22Rv1 (cell line): ENCODE measurements at regions not wholly inside any gene's neighbourhood (a gene's known extent, or its start where the extent isn't known, plus 50 kb on each side); places are given as distances from the start of the nearest gene placed in this dataset.

Experiments used
- H3K27ac ChIP-seq: fragments of 450-650 bp; 2 replicates; pipeline ENCODE4 v1.5.1; 2017
- CTCF ChIP-seq: fragments of 450-650 bp; IDR thresholded peaks from 2 replicates; pipeline ENCODE4 v1.5.1; 2017; ENCODE audit warnings: mild to moderate bottlenecking
- ZFX ChIP-seq: fragments of 450-650 bp; IDR thresholded peaks from 2 replicates; pipeline ENCODE4 v1.6.1; 2017; ENCODE audit warnings: antibody characterized with exemption, borderline replicate concordance

GRCh38 chr6:43990275-43990626 lies 137.0 kb downstream of the MRPL14 start:
- TF ChIP-seq ZFX = no peak
- TF ChIP-seq CTCF = no peak
- H3K27ac ChIP-seq = peak overlapping the region; percentile 83

- TF ChIP-seq ZFX (no peak), CTCF (no peak)
Observed at GRCh38 chr6:43989581-43990146, 137.6 kb downstream of the MRPL14 start.

GRCh38 chr6:43988801-43989200 lies 138.5 kb downstream of the MRPL14 start:
- TF ChIP-seq ZFX = no peak
- H3K27ac ChIP-seq = no peak overlapping the region

More at GRCh38 chr6:43989581-43990146, 137.6 kb downstream of the MRPL14 start:
- H3K27ac ChIP-seq = peak overlapping the region; percentile 83

DNA sequence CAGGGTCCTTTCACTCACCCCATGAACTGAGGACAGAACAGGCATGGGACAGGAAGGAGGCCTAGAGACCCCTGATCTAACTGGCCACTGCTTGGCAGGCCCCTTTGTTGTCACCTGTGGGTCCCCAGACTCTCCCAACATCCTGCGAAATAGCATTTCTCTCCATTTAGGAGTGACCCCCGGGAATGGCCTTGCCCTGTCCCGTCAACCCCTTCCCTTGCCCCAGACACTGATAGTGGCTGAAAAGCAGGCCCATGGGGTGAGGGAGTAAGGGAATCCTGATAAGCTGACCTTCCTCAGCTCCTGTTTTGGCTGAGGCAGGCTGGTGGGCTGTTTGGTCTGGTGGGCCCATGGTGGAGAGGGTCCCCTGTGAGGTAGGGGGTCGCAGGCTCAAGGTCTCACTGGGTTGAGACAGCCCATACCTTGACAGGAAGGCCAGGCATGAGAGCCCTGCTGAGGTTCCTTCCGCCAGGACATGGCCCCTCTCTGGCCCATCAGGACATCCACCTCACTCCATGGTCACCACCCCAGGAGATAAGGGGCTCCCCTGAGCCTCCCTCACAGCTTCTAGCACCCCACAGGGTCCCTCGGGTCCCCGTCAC lies 139.3 kb downstream of the MRPL14 start:
- TF ChIP-seq CTCF (no peak), ZFX (no peak)
- H3K27ac ChIP-seq = no peak overlapping the region

- TF ChIP-seq CTCF (no peak), ZFX (no peak)
- no peak overlapping the region for H3K27ac ChIP-seq
Observed at GRCh38 chr6:43986177-43986825, 141.0 kb downstream of the MRPL14 start.

- TF ChIP-seq ZFX (no peak), CTCF (no peak)
- H3K27ac ChIP-seq = no peak overlapping the region
Observed at GRCh38 chr6:43985329-43985728, 141.9 kb downstream of the MRPL14 start.

DNA sequence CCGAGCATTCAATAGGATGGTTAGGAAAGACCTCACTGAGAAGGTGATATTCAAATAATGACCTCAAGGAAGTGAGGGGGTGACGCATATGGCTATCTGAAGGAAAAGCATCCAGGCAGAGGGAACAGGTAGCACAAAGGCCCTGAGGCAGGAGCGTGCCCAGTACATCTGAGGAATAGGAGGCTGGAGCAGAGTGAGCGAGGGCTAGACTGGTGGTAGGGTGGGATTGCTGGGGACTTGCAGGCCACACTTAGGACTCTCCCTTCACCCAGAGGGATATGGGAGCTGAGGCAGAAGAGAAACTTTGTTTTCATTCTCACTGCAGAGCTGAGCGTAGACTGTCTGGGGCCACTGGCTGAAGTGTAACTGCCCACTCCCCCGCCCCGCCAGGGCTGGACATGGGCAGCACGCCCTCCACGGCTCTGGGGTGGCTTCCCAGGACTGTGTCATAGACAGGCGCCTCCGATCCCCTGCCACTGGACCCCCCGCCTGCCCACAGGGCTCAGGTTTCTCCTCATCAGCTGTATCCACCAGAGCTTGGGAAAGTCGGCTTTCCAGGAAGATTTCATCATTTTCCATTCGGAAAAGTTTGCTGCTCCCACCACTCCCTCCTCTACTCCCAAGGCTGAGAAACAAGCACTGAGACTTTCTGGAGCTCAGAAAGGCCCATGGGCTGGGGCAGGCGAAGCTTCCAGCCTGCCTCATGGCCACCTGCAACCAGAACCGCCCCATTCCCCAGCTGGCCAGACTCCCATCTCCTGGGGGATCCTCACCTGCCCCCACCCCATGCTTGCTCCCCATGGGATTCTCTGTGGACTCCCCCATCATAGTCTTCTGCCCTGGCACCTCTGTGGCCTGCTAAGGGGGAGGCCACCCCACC lies 142.6 kb downstream of the MRPL14 start:
- no peak overlapping the region for H3K27ac ChIP-seq
- TF ChIP-seq ZFX = no peak
- no peak for TF ChIP-seq CTCF
